Neural progenitor cell (in vitro differentiated cells): ENCODE measurements at regions not wholly inside any gene's neighbourhood (a gene's known extent, or its start where the extent isn't known, plus 50 kb on each side); places are given as distances from the start of the nearest gene placed in this dataset.

Experiments used
- EZH2 ChIP-seq: fragments of 200-600 bp; sonication (generic); IDR thresholded peaks from 2 replicates; pipeline ENCODE4 v1.6.1; 2017; ENCODE audit warnings: antibody characterized with exemption, mild to moderate bottlenecking, moderate library complexity
- TF ChIP-seq, protein P1 (sequence below): fragments of 200-600 bp; sonication (generic); IDR thresholded peaks from 2 replicates; pipeline ENCODE4 v1.5.1; 2017; ENCODE audit warnings: antibody characterized with exemption, mild to moderate bottlenecking

DNA sequence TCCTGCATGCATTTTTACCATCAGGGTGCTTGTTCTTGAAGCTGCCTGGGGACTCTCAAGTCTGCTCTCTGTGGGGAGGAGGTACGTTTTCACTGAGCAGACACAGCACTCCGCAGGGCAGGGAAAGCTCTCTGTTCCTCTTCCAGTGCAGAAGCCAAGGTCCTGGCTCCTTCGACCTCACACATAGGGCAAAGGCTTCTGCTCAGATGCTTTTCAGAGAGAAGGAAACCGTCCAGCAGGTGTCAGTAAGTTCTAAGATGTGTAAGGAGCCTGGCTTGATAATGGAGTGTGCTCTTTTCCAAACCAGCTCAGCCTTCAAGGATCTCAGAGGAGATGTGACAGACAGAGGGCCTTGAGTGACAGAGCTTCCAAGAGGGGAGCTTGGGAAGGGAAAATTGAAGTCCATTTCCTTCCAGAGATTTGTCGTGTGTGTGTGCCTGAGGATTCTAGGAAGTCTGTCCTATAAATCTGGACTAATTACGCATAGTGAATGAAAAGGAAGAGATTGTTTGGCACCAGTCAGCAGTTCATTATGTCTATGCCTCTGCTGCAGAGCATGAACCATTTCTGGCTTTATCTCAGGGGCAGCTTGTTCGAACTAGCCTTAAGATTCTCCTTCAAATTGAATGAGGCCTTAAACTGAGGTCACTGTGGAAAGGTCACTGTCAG lies 67.3 kb upstream of the UPP2 start:
- no peak for TF ChIP-seq EZH2
- TF ChIP-seq, protein P1, sequence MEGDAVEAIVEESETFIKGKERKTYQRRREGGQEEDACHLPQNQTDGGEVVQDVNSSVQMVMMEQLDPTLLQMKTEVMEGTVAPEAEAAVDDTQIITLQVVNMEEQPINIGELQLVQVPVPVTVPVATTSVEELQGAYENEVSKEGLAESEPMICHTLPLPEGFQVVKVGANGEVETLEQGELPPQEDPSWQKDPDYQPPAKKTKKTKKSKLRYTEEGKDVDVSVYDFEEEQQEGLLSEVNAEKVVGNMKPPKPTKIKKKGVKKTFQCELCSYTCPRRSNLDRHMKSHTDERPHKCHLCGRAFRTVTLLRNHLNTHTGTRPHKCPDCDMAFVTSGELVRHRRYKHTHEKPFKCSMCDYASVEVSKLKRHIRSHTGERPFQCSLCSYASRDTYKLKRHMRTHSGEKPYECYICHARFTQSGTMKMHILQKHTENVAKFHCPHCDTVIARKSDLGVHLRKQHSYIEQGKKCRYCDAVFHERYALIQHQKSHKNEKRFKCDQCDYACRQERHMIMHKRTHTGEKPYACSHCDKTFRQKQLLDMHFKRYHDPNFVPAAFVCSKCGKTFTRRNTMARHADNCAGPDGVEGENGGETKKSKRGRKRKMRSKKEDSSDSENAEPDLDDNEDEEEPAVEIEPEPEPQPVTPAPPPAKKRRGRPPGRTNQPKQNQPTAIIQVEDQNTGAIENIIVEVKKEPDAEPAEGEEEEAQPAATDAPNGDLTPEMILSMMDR: peak; percentile 68
